DMS 273 (cell line): ENCODE measurements at regions not wholly inside any gene's neighbourhood (a gene's known extent, or its start where the extent isn't known, plus 50 kb on each side); places are given as distances from the start of the nearest gene placed in this dataset.
"Not testable (repeated sequence)": the region's sequence is repeated elsewhere in the genome, so short reads cannot be mapped to it uniquely, and the experiment has no call there.

Experiments
- DNase-seq: peaks from one replicate; lab custom pipeline; 2025; ENCODE audit not compliant: unreplicated experiment; lab: John Stamatoyannopoulos, UW

- no peak for DNase-seq
Measured at GRCh38 chr1:68653882-68654281, 157.0 kb upstream of the DEPDC1 start.

- no peak for DNase-seq
Measured at GRCh38 chr1:68673771-68674170, 176.9 kb upstream of the DEPDC1 start.

GRCh38 chr1:68675336-68675735 lies 178.5 kb upstream of the DEPDC1 start:
- DNase-seq = no peak

- no peak for DNase-seq
Measured at GRCh38 chr1:68677684-68678351, 180.9 kb upstream of the DEPDC1 start.

GRCh38 chr1:68696221-68696620 lies 199.3 kb upstream of the DEPDC1 start:
- DNase-seq = no peak

DNA sequence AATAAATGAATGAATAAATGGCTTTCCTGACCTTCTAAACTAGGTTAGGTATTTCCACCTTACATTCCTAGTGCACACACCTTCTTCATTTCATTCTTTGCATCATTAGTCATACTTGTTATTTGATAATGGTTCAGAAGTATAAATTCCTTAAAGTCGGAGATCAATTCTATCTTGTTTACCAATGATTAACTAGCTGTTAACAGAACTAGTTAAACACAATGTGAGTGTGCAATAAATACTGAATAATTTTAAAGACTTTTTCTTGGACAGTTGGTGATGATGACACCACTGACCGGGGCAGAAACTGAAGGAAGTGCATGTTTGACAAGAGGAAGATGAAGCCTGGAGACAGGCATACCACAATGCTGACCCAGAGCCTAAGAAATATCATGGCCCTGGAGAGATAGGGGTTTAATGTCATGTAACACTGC lies 207.1 kb upstream of the DEPDC1 start:
- DNase-seq = no peak

DNA sequence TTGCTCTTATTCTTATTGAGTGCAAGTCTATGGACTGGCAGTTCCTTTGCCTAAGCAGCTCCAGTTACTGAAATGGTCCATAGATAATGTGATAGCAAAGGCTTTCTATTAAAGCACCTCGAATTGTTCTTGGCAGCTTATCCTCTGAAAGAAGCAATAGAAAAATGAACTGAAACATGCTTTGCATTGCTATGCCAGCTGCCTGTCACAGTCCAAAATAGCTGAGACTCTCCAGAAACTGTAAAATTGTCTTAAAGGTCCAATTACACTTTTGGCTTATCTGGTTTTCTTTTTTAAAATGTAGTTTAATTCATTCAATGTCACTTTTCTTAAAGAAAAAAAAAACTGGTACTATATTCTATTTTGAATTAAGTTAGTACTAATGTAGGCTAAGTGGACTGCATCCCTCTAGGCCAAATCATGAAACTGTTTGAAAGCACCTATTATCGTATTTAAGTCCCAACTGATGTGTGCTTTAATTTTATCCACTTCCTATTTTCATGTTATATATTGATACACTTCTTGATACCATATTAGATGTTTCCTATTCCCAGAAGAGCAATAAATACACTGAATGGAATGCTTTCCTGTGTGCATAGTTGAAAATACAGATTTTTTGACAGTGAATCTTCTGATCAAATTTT lies 208.0 kb upstream of the DEPDC1 start:
- DNase-seq = no peak

DNA sequence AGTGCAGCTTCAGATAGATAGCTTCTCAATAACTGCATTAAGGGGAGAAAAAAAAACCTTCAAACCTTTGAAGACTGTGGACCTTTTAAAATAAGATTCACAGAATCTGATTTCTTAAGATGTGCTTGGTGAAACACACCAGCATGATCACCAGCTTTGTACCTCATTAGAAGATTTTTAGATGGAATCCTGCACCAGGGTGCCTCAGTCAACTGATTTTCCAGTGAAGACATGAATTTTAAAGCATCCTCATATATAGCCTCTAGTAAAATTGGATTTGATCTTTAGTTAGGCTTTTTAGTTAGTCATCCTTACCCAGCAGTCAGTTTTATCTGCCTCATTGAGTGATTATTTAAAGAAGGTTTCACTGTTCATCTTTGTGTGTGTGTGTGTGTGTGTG lies 208.6 kb upstream of the DEPDC1 start:
- DNase-seq = no peak

- no peak for DNase-seq
Measured at GRCh38 chr1:68706639-68707317, 209.9 kb upstream of the DEPDC1 start.

- DNase-seq = no peak
Measured at GRCh38 chr1:68717330-68717729, 220.4 kb upstream of the DEPDC1 start.

DNA sequence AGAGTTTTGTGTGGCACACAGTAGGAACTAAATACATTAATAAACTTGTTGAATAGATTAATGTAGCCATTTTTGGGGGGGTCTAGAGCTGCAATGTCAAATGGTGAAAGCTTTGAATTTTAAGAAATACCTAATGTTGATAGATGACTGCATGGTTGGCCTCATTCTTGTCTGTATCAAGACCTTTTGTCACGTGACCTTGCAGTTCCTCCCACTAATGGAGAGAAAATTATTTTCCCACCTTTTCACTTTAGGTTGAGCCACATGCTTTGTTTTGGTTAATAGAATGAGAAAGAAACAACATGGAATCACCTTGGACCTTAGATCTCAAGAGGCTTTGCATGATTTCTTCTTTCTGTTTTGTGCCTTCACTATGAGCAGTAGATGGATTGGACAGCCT lies 223.6 kb upstream of the DEPDC1 start:
- no peak for DNase-seq

DNA sequence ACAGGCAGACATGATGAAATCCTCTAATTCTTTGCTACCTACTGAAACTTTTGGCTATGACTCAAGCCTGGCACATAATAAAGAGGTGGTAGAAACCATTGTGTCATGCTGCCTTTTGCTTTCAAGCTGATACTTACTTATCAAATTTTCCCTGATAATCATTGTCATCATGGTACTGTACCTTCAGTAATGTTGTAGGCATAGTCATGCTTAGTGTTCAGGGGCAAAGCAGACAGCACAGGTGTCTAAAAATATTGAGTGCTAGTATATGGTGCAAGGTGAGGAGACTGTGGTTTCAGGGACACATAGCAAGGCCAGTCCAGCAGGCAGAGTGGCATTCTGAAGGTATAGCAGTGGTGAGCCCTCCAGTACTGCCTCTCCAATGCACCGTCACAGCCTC lies 226.9 kb upstream of the DEPDC1 start:
- no peak for DNase-seq

DNA sequence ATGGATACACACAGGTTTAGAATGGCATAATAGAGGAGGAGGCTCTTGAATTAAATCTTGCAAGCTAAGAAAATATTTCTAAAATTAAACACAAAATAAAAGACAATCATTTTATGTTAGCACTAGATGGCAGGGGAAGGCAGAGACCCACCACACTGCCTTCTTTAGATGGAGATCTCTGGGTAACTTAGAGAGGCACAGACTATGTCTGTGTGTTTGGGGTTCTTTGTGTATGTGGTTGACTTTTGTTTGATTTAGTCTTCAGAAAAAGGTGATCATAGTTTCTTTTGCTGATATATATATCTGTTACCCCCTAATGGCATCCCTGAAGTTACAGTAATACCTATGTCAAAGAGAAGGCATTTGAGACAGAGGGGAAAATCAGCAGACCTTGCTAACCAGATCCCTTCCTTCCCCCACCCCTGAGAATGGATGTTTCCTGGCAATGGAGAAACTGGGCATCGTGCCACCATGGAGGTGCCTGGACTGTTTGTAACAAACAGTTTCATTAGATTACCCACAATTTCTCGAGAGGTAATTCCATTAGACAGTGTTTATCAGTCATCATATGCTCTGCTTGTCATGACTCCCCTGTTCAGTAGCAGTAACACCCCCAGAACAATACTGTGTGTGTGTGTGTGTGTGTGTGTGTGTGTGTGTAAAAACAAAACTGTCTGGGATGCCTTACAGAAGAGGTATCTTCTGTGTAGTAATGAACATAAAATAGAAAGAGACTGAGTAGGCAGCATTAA lies 228.3 kb upstream of the DEPDC1 start:
- peak; percentile 84 for DNase-seq

DNA sequence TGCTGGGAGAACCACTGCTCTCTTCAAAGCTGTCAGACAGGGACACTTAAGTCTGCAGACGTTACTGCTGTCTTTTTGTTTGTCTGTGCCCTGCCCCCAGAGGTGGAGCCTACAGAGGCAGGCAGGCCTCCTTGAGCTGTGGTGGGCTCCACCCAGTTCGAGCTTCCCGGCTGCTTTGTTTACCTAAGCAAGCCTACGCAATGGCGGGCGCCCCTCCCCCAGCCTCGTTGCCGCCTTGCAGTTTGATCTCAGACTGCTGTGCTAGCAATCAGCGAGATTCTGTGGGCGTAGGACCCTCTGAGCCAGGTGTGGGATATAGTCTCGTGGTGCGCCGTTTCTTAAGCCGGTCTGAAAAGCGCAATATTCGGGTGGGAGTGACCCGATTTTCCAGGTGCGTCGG lies 242.6 kb upstream of the DEPDC1 start:
- not testable (repeated sequence) for DNase-seq

DNA sequence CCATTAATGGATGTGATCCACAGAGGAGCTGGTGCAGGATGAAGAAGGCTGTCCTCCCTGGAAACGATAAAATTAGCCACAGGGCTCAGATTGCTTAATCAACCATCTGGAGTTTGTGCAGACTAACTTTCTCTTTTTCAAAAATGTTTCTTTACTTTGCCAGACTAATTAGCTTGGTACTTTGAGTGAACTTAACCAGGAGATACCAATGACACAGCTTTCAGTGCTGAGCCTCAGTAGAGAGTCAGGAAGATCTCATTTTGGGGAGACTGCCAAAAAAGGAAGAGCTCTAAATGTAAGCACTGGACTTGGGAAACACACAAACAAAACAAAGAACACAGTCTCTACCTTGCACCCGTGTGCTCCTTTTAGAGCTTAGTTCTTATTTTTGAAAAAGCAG lies 248.1 kb upstream of the DEPDC1 start:
- peak; percentile 85 for DNase-seq

DNA sequence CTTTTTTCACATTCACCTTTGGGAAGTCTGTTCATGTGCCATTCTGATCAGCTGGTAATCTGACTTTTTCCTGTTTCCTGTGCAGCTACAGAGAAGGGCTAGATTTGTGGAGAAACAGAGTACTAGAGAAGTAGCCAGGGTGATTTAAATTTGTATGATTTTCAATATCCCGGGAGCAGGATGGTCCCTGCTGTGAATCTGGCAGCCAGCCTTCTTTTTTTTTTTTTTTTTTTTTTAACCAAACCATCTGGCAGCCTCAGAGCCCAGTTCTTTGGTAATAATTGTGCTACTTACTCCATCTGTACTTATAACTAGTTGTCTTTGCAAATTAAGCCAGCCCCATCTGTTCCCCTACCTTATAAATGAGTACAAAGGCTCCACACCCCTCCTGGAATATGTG lies 248.6 kb upstream of the DEPDC1 start:
- peak; percentile 95 for DNase-seq

- DNase-seq = no peak
Measured at GRCh38 chr1:68746378-68746777, 249.5 kb upstream of the DEPDC1 start.

GRCh38 chr1:68751723-68752122 lies 254.8 kb upstream of the DEPDC1 start:
- DNase-seq = peak; percentile 3

DNA sequence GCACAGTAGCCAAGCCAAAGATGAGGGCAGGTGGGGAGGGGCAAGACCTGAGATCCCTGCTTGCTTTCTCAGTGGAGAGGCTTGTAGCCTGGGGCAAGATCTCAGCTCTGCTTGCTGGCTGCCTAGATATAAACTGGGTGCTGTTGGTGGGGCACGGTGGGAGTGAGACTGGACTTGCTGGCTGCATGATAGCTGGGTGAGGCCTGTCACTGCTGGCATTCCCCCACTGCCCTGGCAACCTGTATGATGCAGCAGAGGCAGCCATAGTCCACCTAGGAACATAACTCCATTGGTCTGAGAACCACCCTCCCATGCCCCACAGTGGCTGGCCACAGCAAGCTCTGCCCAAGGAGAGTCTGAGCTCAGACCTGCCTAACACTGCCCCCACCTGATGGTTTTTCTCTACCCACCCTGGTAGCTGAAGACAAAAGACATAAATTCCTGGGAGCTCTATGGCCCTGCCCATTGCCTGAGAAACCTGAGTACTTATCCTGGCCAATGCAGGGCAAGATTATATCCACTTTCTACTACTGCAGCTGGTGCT lies 261.9 kb upstream of the DEPDC1 start:
- peak; percentile 31 for DNase-seq

DNA sequence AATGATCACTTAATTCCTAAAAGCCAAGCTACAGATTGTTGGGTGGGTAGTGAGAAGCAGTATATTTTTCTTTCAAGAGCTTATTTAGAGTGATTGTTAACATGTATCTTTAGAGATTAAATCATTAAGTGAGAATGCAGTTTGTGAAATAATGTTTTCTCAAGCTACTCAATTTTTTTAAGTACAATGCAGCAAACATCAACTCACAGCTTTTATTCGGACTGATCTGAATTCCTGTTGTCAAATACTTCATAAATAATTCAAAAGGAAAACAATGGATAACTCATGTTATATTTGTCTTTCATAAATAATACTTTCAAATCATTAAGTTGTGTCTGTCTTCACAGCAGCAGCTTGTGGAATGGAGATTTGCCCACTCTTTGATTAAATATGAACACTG lies 271.1 kb upstream of the DEPDC1 start:
- no peak for DNase-seq

- DNase-seq = no peak
Measured at GRCh38 chr1:68770817-68771216, 273.9 kb upstream of the DEPDC1 start.
